ENCODE measurements at regions not wholly inside any gene's neighbourhood (a gene's known extent, or its start where the extent isn't known, plus 50 kb on each side); places are given as distances from the start of the nearest gene placed in this dataset.

DNA sequence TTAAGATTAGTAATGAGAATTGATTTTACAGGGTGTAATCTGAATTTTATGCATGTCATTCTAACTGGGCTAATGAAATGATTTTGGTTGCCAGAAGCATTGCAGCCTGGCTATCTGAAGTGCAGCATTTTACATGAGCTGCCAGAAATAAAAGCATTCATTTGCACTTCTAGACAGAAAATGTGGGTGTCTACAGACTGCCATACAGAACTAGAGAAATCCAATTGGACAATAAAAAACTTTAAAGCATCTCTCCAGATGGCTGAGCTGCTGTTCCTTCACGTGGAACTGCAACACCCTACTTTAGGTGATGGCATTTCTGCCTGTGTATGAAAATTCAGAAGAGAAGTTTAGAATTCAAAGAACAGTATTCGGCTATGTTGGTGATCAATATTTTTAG lies 450.1 kb upstream of the SLITRK1 start:
- no peak for DNase-seq (ENCODE audit: low read depth)

DNA sequence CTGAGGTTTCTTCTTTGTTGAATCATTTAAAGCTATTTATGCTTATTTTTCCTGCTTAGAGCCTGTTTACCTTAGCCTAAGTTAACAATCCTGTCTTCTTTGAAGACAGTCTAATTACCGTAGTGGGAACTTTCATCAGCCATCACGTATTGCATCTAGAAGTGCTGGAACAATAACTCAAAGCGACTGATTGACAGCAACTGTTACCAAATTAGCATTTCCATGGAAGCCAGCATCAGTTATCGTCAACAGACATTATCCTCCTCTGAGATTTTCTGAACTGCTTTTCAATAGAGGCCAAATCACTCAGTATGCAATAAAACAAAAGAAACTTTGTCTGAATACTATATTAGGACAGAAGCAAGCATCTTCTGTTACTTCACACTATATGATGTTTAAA lies 433.3 kb upstream of the SLITRK1 start:
- DNase-seq (ENCODE audit: low read depth) = no peak

DNA sequence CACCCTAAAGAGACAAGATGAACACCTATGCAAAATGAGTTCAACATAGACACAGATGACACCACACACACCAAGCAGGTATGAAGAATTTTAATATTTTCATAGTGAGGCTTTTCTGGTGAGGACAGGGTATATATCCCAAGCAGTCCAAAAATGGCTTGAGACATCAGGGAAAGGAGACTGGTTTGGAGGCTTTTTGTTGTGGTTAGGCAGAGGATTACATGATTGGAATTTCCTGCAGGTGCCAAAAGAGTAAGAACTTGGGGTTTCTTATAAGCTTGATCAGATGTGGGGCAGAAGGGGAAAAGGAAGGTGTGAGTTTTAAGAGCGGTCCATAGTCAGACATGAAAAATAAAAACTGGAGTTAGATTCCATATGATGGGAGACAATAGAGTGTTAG lies 420.8 kb upstream of the SLITRK1 start:
- no peak for DNase-seq (ENCODE audit: low read depth)

DNA sequence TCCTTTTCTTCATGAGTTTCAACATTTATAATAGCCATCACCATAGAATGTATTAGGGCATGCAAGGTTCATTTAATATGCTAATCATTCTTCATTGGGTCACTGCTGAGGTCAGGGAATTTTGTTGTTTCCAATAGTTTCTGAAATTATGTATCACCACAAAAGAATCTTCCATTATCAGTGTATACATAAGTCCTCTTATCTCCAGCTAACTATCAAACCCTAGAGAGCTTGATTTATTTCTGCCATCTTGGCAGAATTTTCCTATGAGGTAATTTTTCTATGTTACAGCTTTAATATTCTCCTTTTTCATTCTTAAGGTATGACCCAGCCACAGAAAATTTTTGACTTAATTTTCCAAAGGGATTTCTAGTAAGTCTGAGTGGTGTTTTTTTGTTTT lies 415.0 kb upstream of the SLITRK1 start:
- no peak for DNase-seq (ENCODE audit: low read depth)

DNA sequence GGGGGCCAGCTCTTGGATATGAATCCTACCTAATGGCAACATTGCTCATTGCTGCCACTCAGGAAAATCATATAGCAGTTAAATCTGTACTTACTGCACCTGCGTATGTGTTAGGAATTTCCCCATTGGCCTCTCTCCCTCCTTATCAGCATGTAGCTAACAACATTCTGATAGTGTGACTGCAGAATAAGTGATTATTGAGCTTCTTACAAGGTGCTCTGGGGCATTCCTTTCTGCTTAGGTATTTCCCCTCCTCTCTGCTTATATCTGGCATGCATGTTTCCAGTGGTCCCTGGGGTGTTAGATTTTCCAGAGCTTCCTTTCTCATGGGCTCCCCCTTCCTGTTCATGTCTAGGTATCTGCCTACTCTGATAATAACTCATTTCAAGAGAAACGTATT lies 414.1 kb upstream of the SLITRK1 start:
- no peak for DNase-seq (ENCODE audit: low read depth)

DNA sequence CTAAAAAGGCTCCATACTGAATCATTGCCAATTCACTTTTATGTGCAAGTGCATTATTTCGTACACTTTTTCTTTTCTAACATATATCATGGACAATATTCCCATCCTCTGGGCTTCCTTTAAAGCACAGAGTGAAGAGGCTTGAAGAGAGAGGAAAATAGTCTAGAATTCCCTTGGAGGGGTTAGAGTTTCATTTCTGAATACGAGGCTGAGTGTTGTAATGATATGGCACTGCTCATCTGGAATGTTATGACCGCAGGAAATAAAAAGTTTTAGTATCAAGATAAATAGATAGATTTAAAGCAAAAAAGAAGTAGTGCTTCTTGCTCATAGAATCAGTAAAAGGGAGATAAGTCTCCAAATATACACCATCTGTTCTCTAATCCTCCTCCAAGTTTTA lies 412.3 kb upstream of the SLITRK1 start:
- DNase-seq (ENCODE audit: low read depth) = no peak

DNA sequence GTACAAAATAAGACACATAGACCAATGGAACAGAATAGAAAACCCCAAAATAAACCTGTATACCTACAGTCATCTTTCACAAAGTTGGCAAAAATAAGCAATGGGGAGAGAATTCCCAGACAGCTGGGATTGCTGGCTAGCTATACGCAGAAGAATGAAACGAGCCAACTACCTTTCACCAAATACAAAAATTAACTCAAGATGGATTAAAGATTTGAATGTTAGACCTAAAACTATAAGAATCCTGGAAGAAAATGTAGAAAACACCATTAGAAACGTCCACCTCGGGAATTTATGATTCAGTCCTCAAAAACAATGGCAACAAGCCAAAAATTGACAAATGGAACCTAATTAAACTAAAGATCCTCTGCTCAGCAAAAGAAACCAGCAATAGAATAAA lies 408.1 kb upstream of the SLITRK1 start:
- DNase-seq (ENCODE audit: low read depth) = no peak

DNA sequence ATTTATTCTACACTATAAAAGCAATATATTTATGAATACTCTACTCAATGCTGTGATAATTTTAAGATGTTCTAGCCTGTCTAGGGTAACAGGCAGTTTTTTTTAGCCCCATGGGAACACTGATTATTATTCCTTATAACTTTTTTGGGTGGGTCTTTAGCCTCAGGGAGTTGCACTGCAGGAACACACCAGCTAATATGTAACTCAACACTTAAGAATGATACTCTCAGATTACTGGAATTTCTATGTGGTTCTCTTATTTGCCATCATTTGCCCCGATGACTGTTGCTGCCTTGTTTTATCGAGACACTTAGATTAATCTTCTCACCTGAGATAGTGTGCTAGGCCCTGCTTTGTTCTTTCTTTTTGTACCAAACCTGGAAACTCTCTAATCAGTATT lies 396.9 kb upstream of the SLITRK1 start:
- DNase-seq (ENCODE audit: low read depth) = no peak

DNA sequence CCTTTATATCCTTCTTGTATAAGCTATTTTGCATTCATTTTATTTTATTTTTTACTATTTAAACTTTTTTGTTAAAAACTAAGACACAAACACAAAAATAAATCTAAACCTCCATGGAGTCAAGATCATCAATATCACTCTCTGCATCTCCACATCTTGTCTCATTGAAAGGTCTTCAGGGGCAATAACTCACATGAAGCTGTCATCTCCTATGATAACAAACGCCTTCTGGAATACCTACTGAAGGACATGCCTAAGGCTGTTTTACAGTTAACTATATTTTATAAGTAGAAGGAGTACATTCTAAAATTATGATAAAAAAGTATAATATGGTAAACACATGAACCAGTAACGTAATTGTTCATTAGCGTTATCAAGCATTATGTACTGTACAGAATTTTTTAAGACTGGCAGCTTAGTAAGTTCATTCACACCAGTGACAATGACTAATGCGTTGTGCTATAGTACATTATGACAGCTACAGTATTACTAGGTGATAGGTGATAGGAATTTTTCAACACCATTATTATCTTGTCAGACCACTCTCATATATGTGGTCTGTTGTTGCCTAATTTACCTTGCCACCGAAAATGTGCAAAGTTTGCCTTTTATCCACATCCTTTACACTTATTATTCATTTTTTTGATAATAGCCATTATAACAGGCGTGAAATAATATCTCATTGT lies 390.7 kb upstream of the SLITRK1 start:
- no peak for DNase-seq (ENCODE audit: low read depth)

DNA sequence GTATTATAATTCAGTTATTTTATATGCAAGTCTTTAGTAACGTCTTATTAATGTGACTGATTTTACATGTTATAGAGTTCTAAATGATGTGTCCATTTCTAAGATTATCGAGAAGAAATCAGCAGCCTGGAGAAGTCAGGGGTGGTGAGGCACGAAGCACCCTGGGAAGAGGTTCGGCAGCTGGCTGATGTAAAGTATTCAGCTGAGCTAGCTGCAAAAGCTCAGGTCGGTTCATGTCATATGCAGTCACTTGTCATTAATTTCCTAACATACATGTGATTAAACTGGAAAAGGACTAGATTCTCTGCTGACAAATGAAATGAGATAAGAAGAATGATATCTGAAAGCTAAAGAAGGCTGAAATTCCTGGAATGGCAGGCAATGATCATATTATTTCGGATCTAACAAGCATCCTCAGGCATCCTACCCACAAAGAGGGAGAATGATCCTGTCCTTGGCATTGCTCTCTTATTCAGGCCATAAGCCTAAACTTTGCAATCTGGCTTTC lies 383.0 kb upstream of the SLITRK1 start:
- DNase-seq (ENCODE audit: low read depth) = no peak

DNA sequence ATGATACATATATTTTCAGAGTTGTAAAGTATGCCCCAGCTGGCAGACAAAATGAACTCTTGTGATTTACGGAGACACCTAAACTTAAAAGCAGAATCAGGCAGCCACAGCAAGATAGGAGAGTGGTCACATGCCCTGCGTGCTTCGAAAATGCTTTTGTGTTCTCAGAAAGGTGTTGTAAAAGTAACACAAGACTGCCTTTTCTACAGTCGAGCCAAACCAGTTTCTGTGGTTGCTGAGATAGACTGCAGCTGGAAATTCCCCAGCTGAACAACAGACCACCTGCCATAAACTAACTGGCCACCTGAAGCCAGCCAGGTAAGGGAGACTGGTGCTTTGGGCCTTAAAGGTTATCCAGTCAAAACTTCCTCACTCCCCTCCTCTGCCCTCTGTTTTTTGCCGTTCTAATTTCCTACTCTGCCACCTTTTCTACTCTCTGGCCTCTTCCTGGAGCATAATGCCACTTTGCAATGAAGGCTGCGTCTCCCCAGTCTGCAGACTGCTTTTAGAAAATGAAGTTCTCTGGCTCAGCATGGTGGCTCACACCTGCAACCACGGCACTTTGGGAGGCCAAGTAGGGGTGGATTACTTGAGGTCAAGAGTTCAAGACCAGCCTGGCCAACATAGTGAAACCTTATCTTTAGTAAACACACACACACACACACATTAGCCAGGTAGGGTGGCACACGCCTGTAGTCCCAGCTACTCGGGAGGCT lies 381.2 kb upstream of the SLITRK1 start:
- no peak for DNase-seq (ENCODE audit: low read depth)

DNA sequence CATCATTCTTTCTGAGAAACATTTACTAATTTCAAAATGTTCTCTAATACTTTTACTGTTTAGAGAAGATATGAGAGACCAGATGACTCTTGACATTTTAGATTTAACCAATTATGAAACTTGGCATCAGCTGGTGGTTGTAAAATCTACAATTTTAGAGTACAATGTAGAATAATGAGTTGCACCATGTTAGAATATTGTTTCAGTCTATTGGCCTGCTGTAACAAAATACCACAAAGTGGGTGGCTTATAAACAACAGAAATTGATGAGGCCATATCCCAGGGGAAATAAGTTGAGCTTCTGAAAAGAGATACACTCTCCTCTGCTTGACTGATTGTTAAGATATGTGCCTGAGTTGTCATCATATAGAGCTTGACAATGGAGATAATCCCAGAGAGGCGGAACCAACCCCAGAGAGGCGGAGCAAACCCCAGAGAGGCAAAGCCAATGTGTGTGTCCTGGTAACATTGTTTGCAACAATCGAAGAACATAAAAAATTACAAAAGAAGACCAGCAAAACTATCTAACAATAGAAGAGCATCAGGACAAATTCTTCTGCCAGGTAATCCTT lies 373.0 kb upstream of the SLITRK1 start:
- DNase-seq (ENCODE audit: low read depth) = no peak

DNA sequence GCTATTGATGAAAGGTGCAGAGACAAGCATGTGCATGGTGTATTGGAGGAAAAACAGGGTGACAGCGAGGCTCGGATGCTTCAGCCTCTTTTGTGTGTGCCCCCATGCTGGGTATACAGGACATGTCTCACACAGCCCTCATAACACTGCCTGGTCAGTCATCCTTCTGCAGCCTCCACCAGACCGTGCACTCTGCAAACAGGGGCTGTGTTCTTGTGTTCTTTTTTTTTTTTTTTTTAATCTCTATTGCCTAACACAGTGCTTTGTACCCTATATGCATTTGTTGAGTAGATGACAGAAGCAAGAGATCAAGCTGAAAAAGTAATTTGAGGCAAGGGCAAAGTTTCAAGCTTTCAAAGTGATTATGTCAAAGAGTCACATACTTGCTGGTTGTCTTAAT lies 367.2 kb upstream of the SLITRK1 start:
- DNase-seq (ENCODE audit: low read depth) = no peak

DNA sequence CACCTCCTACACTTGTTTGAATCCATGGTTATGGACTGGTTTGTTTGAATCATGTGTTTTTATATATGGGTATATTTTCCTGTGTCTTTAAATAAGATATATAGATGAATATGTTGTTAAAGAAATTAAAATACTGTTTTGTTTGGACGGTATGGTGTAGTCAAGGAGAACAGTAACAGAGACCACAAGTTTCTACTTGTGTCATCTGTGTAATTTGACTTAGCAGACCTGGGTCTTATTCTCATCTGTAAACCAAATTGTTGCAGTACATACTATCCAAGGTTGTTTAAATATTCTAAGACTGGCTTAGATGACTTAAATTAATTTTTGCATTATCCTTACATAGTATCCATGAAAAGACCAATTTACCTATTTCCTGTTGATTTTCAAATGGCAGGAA lies 361.1 kb upstream of the SLITRK1 start:
- DNase-seq (ENCODE audit: low read depth) = no peak

DNA sequence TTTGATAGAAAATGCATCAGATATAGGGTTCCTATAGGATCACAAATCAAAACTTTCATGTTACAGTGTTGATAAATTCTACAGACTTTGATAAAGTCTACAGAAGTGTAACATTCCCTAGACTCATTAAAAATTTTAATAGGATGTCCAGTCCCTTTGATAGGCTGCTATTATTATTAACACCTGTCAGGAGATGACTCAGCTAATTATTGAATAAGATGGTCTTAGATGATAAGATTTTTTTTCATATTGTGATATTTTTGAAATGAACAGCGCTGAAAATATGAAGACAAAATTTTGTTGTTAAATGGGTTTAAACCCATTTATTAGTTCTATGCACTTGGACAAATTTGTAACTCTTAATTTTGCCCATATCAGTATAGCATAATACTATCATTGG lies 356.8 kb upstream of the SLITRK1 start:
- DNase-seq (ENCODE audit: low read depth) = no peak

DNA sequence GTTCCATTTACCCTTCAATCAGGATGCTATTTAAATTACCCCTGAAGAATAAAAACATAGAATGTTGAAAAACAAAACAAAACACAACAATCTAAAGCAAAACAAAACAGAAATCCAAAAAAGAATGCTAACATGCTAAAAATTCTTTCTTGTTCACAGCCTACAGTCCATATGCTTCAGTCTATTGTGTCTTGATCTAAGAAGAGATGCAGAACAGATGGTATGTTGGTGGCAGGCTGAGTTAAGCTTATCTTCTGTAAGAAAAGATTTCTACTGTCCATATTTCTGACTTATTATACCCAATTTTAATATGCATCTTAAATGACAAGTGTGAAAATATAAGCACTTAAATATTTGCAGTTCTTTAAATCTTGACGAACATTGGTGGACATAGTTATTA lies 356.1 kb upstream of the SLITRK1 start:
- DNase-seq (ENCODE audit: low read depth) = no peak

DNA sequence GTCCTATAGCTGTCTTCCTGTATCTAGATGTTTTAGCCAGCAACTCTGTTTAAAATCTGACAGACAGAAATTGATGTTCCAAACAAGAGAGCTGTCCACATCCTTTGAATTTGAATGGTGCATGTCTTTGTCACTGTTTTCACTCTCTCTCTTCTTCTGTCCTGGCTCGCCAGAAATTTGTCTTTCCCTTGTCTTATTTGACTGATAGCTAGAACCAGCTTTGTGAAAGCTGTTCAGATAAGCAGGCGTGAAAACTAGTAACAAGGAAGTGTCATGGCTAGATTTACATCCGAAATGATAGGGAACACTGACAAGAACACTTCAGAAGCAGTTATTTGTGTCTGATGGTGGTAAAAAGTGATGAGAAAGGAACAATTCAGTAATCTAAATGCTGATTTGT lies 354.9 kb upstream of the SLITRK1 start:
- no peak for DNase-seq (ENCODE audit: low read depth)

DNA sequence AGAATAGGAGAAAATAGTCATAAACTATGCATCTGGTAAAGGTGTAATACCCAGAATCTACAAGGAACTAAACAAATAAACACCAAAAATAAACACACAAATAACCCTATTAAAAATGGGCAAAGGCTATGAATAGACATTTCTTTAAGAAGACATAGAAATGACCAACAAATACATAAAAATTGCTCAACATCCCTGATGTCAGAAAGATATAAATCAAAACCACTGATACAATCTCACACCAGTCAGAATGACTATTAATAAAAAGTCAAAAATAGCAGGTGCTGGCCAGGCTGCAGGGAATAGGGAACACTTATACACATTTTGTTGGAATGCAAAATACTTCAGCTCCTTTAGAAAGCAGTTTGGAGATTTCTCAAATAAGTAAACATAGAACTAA lies 352.1 kb upstream of the SLITRK1 start:
- DNase-seq (ENCODE audit: low read depth) = no peak

DNA sequence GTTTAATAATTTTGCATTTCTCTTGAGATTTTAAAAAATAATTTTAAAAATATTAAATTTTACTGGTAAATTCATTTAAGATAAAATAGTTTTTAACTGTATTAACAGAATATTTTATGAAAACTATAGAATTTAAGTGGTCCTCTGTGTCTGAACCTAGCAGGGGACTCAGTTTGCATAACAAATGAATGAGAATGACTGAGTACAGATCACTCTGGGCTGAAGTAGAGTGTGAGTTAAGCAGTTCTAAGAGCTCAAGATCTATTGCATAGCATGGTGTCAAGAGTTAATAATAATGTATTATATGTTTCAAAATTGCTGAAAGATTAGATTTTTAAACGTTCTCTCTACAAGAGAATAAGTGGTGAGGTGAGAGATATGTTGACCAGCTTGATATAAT lies 348.3 kb upstream of the SLITRK1 start:
- no peak for DNase-seq (ENCODE audit: low read depth)

DNA sequence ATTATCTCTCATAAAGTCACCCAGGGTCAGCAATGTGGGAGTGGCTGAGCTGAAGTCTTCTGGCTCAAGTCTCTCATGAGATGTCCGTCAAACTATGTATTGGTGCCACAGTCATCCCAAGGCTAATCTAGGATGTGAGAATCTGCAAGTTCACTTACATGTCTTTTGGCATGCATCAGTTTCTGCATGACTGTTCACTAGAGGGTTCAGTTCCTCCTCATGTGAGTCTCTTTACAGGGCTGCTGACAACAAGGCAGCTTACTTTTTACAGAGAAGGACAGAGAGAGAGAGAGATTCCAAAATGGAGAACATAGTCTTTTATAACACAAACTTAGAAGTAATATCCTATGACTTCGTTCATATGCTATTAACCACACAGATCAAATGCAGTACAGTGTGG lies 328.8 kb upstream of the SLITRK1 start:
- DNase-seq (ENCODE audit: low read depth) = no peak

DNA sequence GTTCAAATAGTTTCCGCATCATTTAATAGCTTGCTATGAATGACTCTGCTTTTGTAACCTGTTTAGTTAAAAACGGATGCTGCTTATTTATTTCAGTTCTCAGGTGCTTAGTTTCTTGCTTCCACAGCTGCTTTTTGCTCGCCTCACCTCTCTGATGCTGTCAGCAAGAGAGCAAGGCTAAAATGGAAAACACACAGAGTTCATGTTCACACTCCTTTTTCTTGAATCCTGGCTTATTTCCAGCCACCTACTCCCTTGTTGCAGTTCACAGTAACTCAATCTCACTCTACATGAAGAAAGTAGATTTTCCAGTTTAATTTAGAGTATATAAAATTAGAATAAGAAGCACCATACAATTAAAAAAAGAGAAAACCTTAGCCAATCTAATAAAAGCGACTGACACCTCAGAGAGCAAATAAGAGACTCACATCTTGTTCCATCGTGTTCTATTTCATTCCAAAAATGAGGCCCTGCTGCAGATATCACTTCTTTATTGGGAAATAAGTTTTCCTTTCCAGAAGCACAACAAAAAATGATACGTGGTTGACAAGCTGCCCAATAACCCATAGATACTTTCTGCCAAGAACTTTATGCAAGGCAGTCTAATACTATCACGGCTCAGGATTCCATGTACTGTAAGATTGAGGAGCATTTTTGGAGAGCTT lies 326.1 kb upstream of the SLITRK1 start:
- no peak for DNase-seq (ENCODE audit: low read depth)

DNA sequence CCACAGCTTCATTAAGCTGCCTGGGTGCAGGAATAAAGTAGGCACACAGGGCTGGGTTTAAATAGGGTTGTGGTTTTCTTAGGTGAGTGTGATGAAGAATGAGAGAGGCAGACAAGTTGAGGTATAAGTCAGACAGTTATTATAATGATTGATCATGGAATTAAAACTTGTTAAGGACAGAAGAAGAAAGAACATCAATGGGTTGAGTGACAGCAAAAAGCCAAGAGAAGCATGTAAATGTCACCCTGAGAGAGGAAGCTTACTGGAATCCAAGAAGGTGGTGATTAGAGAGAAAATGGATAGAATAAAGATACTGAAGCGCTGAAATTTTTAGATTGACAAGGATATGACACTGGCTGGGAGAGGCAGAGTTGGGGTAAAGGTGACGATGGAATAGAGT lies 325.2 kb upstream of the SLITRK1 start:
- DNase-seq (ENCODE audit: low read depth) = no peak

DNA sequence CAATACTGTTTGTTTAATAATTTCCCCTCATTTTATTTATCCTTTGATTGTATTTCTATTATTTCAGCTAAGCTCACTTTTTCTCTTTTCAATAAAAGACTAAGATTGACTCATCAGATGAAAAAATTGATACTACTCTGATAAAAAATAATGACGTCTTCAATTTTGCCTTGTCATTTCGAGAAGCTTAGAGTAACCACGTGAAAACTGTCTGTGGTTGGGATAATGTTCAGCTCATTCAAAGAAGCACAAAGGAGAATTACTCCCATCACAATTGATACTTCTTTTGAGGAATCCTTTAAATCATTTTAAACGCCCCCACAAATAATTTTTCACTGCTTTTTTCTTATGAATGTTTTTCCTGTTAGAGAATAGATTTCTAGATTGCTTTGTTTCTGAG lies 318.7 kb upstream of the SLITRK1 start:
- no peak for DNase-seq (ENCODE audit: low read depth)
